CD14-positive monocyte (primary cell): ENCODE measurements at regions not wholly inside any gene's neighbourhood (a gene's known extent, or its start where the extent isn't known, plus 50 kb on each side); places are given as distances from the start of the nearest gene placed in this dataset.

Experiments
- DNase-seq, 3 donors: peaks; one replicate each; pipeline ENCODE4 v3.0.0-alpha.2; 2011 to 2022
- H2AFZ ChIP-seq: 2 replicates; pipeline ENCODE4 v1.6.0; 2012; ENCODE audit warnings: mild to moderate bottlenecking, low read depth, low read length, inconsistent platforms; ENCODE audit not compliant: insufficient read depth, poor library complexity, severe bottlenecking
- H3K27ac ChIP-seq, 2 donors: 1 replicate in 1 of 2; 2 replicates in 1 of 2; pipeline ENCODE4 v1.5.1; 2012 to 2013; ENCODE audit warnings: low read length in 2 of 2, control low read depth in 1 of 2, inconsistent platforms in 1 of 2, low read depth in 1 of 2, mild to moderate bottlenecking in 1 of 2
- H3K27me3 ChIP-seq, 2 donors: one replicate each; pipeline versions ENCODE4 v1.6.0 to v1.6.1; 2011 to 2013; ENCODE audit warnings: low read length in 2 of 2; ENCODE audit not compliant: control insufficient read depth in 2 of 2, insufficient read depth in 2 of 2
- H3K36me3 ChIP-seq, 2 donors: replicated peaks in 1 of 2; 1 replicate in 1 of 2; 2 replicates in 1 of 2; pipeline versions ENCODE4 v1.5.1 to v1.6.1; 2012 to 2013; ENCODE audit warnings: low read length in 2 of 2, control low read depth in 1 of 2, inconsistent platforms in 1 of 2, mild to moderate bottlenecking in 1 of 2; ENCODE audit not compliant: insufficient read depth in 2 of 2, control insufficient read depth in 1 of 2
- H3K4me1 ChIP-seq, 2 donors: 1 replicate in 1 of 2; 2 replicates in 1 of 2; pipeline versions ENCODE4 v1.5.1 to v1.6.1; 2012 to 2013; ENCODE audit warnings: low read length in 2 of 2, control low read depth in 1 of 2, inconsistent platforms in 1 of 2, mild to moderate bottlenecking in 1 of 2, moderate library complexity in 1 of 2; ENCODE audit not compliant: insufficient read depth in 2 of 2, control insufficient read depth in 1 of 2
- H3K4me2 ChIP-seq: replicated peaks from 2 replicates; pipeline ENCODE3; 2012; ENCODE audit warnings: low read length, moderate library complexity, mild to moderate bottlenecking; ENCODE audit not compliant: poor library complexity, severe bottlenecking; ENCODE audit errors: extremely low read depth
- H3K4me3 ChIP-seq, 3 experiments: fragments of 200-600 bp in 1 of 3; sonication (generic) in 1 of 3; replicated peaks in 1 of 3; 1 replicate in 2 of 3; 2 replicates in 1 of 3; pipeline ENCODE4 v1.5.1; 2011 to 2013; ENCODE audit warnings: low read length in 3 of 3, mild to moderate bottlenecking in 3 of 3, control low read depth in 2 of 3, low read depth in 2 of 3, inconsistent platforms in 1 of 3, moderate library complexity in 1 of 3
- H3K79me2 ChIP-seq: 2 replicates; pipeline ENCODE4 v1.6.0; 2012; ENCODE audit warnings: mild to moderate bottlenecking, control low read depth, inconsistent platforms, low read length, moderate library complexity; ENCODE audit not compliant: insufficient read depth
- H3K9ac ChIP-seq: 2 replicates; pipeline ENCODE4 v1.6.0; 2017; ENCODE audit warnings: low read length, mild to moderate bottlenecking; ENCODE audit not compliant: insufficient read depth, poor library complexity, severe bottlenecking
- H3K9me3 ChIP-seq, 2 donors: replicated peaks in 1 of 2; 1 replicate in 1 of 2; 2 replicates in 1 of 2; pipeline versions ENCODE4 v1.5.1 to v1.6.1; 2012 to 2013; ENCODE audit warnings: low read length in 2 of 2, control low read depth in 1 of 2; ENCODE audit not compliant: control insufficient read depth in 1 of 2, insufficient read depth in 1 of 2
- H4K20me1 ChIP-seq: 2 replicates; pipeline ENCODE4 v1.6.0; 2012; ENCODE audit warnings: mild to moderate bottlenecking, low read length, control low read depth, moderate library complexity; ENCODE audit not compliant: insufficient read depth
- H3K27ac Mint-ChIP-seq, 7 donors: one replicate each; pipeline ENCODE4 v1.8.0; 2020; ENCODE audit warnings: mild to moderate bottlenecking in 7 of 7, mixed read lengths in 7 of 7, moderate library complexity in 6 of 7, inconsistent platforms in 2 of 7
- H3K27me3 Mint-ChIP-seq, 3 donors: one replicate each; pipeline ENCODE4 v1.8.0; 2021 to 2022; ENCODE audit warnings: low read depth in 3 of 3, mild to moderate bottlenecking in 3 of 3, mixed read lengths in 3 of 3, moderate library complexity in 3 of 3, inconsistent platforms in 1 of 3
- H3K36me3 Mint-ChIP-seq, 2 donors: one replicate each; pipeline ENCODE4 v1.8.0; 2020; ENCODE audit warnings: mixed read lengths in 2 of 2, inconsistent platforms in 1 of 2, mild to moderate bottlenecking in 1 of 2
- H3K4me1 Mint-ChIP-seq: one replicate; pipeline ENCODE4 v1.8.0; 2020; ENCODE audit warnings: mild to moderate bottlenecking, mixed read lengths
- H3K4me3 Mint-ChIP-seq, 2 donors: one replicate each; pipeline ENCODE4 v1.8.0; 2020; ENCODE audit warnings: mild to moderate bottlenecking in 2 of 2, mixed read lengths in 2 of 2, moderate library complexity in 1 of 2
- H3K9me3 Mint-ChIP-seq, 7 donors: one replicate each; pipeline ENCODE4 v1.8.0; 2020 to 2022; ENCODE audit warnings: mixed read lengths in 7 of 7, mild to moderate bottlenecking in 6 of 7, moderate library complexity in 6 of 7, inconsistent platforms in 2 of 7
- CTCF ChIP-seq: fragments of 200-600 bp; IDR thresholded peaks from one replicate; pipeline ENCODE4 v1.8.0; 2022; ENCODE audit warnings: antibody characterized with exemption, mild to moderate bottlenecking
- WGBS: methylation state at CpG from one replicate; pipeline ENCODE4 v1.1.5; 2013; ENCODE audit warnings: missing lambda C conversion rate; ENCODE audit not compliant: insufficient coverage; 5-methylcytosine and 5-hydroxymethylcytosine counted together
- intact Hi-C, 2 donors: fragments of 100-400 bp; cut with micrococcal nuclease; formaldehyde crosslinking; loops; one replicate each; pipeline versions ENCODE4 v1.15.0 to v1.15.1; 2023

- no peak overlapping the region for H3K4me3 ChIP-seq
- H3K27me3 ChIP-seq = no peaks in the 10 kb centered on the region
- peaks cover 0 to 4% (median 0%) of the 10 kb centered on the region in 7 donors for H3K9me3 Mint-ChIP-seq
- DNase-seq = no peak
- intact Hi-C loops = no loop called here
- H3K79me2 ChIP-seq = no peaks in the 10 kb centered on the region
- no peaks in the 10 kb centered on the region for H3K9me3 ChIP-seq
- H3K4me2 ChIP-seq = no peak overlapping the region
- no peak overlapping the region for H3K27ac Mint-ChIP-seq
- H3K4me3 Mint-ChIP-seq = no peak overlapping the region
- TF ChIP-seq CTCF = no peak
- H2AFZ ChIP-seq = no peak overlapping the region
- no peaks in the 10 kb centered on the region for H3K36me3 Mint-ChIP-seq
- H3K27me3 Mint-ChIP-seq = no peaks in the 10 kb centered on the region
- no peak overlapping the region for H3K9ac ChIP-seq
- H3K36me3 ChIP-seq = no peaks in the 10 kb centered on the region
- no peak overlapping the region for H3K27ac ChIP-seq
- no peaks in the 10 kb centered on the region for H3K4me1 Mint-ChIP-seq
- no peaks in the 10 kb centered on the region for H3K4me1 ChIP-seq
- no peaks in the 10 kb centered on the region for H4K20me1 ChIP-seq
- WGBS = no CpG with 5 or more reads among the region's 2 CpGs
These were observed 315.9 kb upstream of the UBE2E3 start for GRCh38 chr2:180664507-180664906.

- no peak overlapping the region for H3K4me3 ChIP-seq
- no peak for TF ChIP-seq CTCF
- H3K4me3 Mint-ChIP-seq = no peak overlapping the region
These were observed 317.4 kb upstream of the UBE2E3 start for GRCh38 chr2:180662941-180663471.

More at GRCh38 chr2:180662941-180663471, 317.4 kb upstream of the UBE2E3 start:
- Histone ChIP-seq H4K20me1 (no peaks in the 10 kb centered on the region), H3K9me3 (no peaks in the 10 kb centered on the region), H3K79me2 (no peaks in the 10 kb centered on the region), H3K27ac (no peak overlapping the region), H2AFZ (no peak overlapping the region), H3K4me2 (no peak overlapping the region), H3K27me3 (no peaks in the 10 kb centered on the region), H3K4me1 (no peaks in the 10 kb centered on the region), H3K9ac (no peak overlapping the region), H3K36me3 (no peaks in the 10 kb centered on the region)
- intact Hi-C loops = no loop called here
- no peaks in the 10 kb centered on the region for H3K36me3 Mint-ChIP-seq
- WGBS = 60% methylated on average over 1 of the region's 3 CpGs
- no peaks in the 10 kb centered on the region for H3K4me1 Mint-ChIP-seq
- H3K27ac Mint-ChIP-seq = no peak overlapping the region
- H3K27me3 Mint-ChIP-seq = peaks cover 0 to 2% (median 0%) of the 10 kb centered on the region in 3 donors
- peaks cover 0 to 4% (median 0%) of the 10 kb centered on the region in 7 donors for H3K9me3 Mint-ChIP-seq
- DNase-seq = no peak
